Fibroblast of skin of scalp (primary cell): ENCODE measurements at regions not wholly inside any gene's neighbourhood (a gene's known extent, or its start where the extent isn't known, plus 50 kb on each side); places are given as distances from the start of the nearest gene placed in this dataset.
A peak's percentile ranks its signal among the peaks of the same experiment; 100 is the strongest.

Experiments used
- DNase-seq: peaks from one replicate; pipeline ENCODE4 v3.0.0-alpha.2; 2013

- no peak for DNase-seq
Observed at GRCh38 chr10:35765996-35766395, 123.9 kb upstream of the FZD8 start.

- DNase-seq = no peak
Observed at GRCh38 chr10:35765066-35765527, 123.0 kb upstream of the FZD8 start.

- DNase-seq = no peak
Observed at GRCh38 chr10:35762311-35763030, 120.4 kb upstream of the FZD8 start.

GRCh38 chr10:35758076-35758475 is 116.0 kb upstream of the FZD8 start:
- peak; percentile 8 for DNase-seq

- DNase-seq = no peak
Observed at GRCh38 chr10:35754519-35754918, 112.4 kb upstream of the FZD8 start.

- no peak for DNase-seq
Observed at GRCh38 chr10:35752469-35753461, 110.7 kb upstream of the FZD8 start.

GRCh38 chr10:35751347-35751746 is 109.3 kb upstream of the FZD8 start:
- no peak for DNase-seq

- no peak for DNase-seq
Observed at GRCh38 chr10:35749230-35749629, 107.1 kb upstream of the FZD8 start.

GRCh38 chr10:35745617-35746403 is 103.7 kb upstream of the FZD8 start:
- no peak for DNase-seq

GRCh38 chr10:35743851-35744250 is 101.8 kb upstream of the FZD8 start:
- DNase-seq = no peak

- DNase-seq = no peak
Observed at GRCh38 chr10:35743351-35743750, 101.3 kb upstream of the FZD8 start.

- peak; percentile 19 for DNase-seq
Observed at GRCh38 chr10:35739998-35740397, 97.9 kb upstream of the FZD8 start.

GRCh38 chr10:35735412-35735811 is 93.3 kb upstream of the FZD8 start:
- peak; percentile 12 for DNase-seq

- DNase-seq = no peak
Observed at GRCh38 chr10:35731828-35732227, 89.7 kb upstream of the FZD8 start.

- no peak for DNase-seq
Observed at GRCh38 chr10:35728341-35728740, 86.2 kb upstream of the FZD8 start.

GRCh38 chr10:35726846-35727245 is 84.8 kb upstream of the FZD8 start:
- DNase-seq = no peak

- DNase-seq = no peak
Observed at GRCh38 chr10:35723992-35724391, 81.9 kb upstream of the FZD8 start.

- no peak for DNase-seq
Observed at GRCh38 chr10:35723059-35723458, 81.0 kb upstream of the FZD8 start.

GRCh38 chr10:35722636-35723035 is 80.5 kb upstream of the FZD8 start:
- DNase-seq = no peak

GRCh38 chr10:35722226-35722625 is 80.1 kb upstream of the FZD8 start:
- no peak for DNase-seq

GRCh38 chr10:35720366-35720765 is 78.3 kb upstream of the FZD8 start:
- DNase-seq = no peak

- no peak for DNase-seq
Observed at GRCh38 chr10:35716776-35717175, 74.7 kb upstream of the FZD8 start.

GRCh38 chr10:35712486-35712885 is 70.4 kb upstream of the FZD8 start:
- no peak for DNase-seq
